GM21723 (cell line): ENCODE measurements at regions not wholly inside any gene's neighbourhood (a gene's known extent, or its start where the extent isn't known, plus 50 kb on each side); places are given as distances from the start of the nearest gene placed in this dataset.

Experiments
- ATAC-seq: cut with Tn5 transposase; IDR thresholded peaks from one replicate; pipeline ENCODE4 v1.9.1; 2021; ENCODE audit warnings: mild to moderate bottlenecking, moderate library complexity; ENCODE audit not compliant: unreplicated experiment

DNA sequence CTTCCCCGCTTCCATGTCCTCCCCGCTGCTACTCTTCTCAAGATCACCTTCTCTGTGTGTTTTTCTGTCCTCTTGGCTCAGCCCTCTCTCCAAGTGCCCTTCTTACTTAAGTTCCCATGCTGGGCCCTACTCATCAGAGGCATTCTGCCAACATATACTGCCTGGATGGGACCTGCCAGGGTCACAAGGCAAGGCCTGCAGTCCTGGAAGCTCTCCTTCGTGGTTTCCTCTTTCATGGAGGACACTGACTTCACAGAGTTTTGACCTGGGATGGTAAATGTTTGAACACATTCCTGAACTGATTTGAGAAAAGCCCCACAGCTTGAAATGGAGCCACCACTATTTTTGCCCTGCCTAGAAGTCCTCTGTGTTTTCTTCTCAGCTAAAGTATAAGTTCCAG is 140.9 kb downstream of the TMEM30B start:
- ATAC-seq = no peak

DNA sequence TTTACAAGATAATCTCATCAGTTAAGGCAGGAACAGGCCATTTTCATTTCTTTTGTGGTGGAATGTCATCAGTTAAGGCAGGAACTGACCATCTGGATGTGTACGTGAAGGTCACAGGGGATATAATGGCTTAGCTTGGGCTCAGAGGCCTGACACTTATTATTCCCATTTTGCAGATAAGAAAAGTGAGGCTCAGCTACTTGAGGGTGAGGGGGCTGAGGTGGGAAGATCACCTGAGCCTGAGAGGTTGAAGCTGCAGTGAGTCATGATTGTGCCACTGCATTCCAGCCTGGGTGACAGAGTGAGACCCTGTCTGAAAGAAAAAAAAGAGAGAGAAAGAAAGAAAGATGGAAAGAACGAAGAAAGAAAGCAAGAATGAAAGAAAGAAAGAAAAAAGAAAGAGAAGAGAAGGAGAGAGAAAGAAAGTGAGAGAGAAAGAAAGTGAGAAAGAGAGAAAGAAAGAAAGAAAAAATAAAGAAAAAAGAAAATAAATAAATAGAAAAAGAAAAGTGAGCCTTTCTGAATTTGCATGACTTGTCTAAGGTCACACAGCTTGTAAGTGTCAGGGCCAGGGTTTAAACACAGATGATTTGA is 142.0 kb downstream of the TMEM30B start:
- ATAC-seq = no peak

GRCh38 chr14:61132894-61133293 is 148.2 kb downstream of the TMEM30B start:
- no peak for ATAC-seq

GRCh38 chr14:61132336-61132735 is 148.8 kb downstream of the TMEM30B start:
- no peak for ATAC-seq

DNA sequence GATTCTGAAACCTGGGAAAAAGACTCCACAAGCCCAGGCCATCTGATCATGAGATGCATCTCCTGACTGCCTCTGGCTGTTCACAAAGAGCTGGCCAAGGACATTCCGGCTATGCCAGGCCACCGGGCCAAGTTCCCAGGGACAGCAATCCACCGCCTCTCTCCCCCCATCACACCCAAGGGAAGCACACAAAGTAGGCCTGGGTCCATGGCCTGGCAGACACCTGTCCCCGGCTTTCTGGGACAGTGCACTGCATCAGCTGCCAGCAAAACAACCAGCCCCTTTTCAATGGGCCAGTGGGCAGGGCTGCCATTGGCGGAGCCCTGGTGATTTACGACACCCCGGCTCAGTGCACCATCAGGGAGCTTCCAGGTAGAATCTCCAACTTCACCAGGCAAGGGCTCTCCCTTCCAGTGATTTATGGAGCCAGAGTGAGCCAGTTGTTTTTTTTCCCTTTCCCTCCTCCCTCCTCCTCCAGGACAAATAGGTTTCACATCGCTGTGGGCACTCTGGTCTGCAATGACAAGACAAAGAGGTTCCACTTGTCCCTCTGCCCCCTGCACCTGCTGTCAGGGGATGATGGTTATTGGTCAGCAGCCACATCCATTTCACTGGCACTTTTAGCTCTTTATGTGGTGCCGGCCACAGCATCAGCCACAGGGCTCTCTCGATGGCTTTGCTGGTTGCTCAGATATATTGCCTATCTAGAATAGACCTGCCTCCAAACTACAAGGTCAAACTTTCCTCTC is 149.6 kb downstream of the SLC38A6 start:
- no peak for ATAC-seq

DNA sequence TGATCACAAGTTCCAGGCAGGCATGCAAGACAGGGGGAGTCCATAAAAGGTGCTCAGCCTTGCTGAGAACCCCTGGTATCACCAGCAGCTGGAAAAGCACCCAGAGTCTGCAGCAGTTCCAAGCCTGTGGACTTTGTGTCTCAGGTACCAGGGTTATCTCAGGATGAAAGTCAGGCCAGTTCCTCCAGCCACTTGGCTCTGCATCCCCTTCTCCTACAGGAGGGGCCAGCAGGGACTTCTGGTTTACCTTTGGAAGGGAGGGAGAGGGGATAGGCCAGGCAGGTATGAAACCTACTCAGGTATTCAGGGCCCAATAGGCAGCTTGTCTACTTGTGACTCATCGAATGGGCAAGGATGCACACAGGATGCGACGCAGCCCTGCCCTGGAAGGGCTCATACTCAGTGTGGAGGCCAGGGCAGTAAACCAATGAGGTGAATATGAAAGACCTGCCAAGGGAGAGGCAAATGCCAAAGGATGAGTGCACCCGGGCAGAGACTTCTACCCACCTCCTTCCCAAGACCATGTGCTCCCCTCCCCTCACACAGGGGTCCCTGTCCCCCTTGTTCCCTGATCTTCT is 148.2 kb downstream of the SLC38A6 start:
- ATAC-seq = no peak

DNA sequence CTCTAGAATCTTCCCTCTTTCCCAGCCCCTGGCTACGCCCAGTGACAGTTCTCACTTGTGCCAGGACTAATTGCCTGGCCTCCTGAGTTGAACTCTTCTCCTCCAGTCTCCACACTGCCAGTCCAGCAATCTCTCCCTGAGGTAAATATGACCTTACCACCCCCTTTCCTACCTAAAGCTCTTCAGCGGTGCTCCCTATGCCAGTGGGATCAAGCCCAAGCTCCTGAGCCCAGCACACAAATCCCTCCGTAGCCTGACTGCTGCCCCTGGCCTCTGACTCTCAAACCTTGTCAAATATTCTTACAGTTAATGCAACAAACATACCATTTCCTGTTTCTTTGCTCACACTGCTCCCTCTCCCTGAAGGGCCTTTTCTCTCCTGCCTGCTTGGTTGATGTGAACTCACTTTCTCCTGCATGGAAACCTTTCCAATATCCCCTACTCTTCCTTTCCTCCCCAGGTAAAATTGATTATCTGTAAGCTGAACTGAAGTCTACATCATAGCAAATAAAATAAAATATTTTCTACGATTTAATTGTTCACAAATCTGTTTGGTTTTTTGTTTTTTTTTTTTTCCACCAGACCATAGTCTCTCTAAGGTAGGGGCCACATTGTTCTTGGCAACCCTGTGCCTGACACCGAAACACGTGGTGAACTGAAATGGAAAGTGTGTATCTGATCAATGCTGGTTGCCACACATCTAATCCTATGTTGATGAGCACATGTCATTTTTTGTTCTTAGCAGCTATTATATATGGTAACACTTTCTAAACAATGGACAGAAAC is 147.5 kb downstream of the SLC38A6 start:
- no peak for ATAC-seq

- no peak for ATAC-seq
These were observed 145.8 kb downstream of the SLC38A6 start for GRCh38 chr14:61126603-61127498.

DNA sequence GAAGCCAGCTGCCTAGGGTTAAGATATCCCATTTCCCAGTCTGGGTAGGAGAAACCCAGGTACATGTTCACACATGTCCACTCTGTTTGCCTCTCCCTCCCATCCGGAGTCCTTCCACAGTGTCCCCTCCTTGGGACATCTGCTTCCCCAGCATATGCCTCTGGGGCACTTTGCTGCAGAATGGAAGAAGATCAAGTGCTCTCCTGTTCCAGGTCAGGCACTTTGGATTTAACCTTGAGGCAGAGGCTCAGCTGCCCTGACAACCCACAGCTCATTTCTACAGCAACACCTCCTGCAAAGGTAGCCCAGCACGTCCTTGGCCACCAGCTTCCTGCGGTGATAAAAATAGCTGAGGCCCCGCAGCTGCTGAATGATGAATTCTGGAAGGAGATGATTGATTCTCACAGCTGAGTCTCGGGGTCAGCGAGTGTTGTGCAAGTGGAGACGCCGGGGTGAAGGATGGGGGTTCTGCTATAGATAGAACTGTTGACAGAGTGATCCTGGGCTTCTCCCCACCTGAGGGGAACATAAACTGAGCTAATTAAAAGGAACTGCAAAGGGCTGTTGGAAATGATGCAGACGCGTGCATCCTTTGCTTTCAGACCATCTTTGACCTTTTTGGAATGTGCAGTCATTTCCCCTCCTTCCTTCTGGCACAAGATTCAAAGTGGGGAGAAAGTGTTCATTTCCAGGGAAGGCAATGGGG is 145.0 kb downstream of the SLC38A6 start:
- no peak for ATAC-seq

- no peak for ATAC-seq
These were observed 144.2 kb downstream of the SLC38A6 start for GRCh38 chr14:61125041-61125866.

GRCh38 chr14:61122862-61123261 is 141.8 kb downstream of the SLC38A6 start:
- no peak for ATAC-seq

DNA sequence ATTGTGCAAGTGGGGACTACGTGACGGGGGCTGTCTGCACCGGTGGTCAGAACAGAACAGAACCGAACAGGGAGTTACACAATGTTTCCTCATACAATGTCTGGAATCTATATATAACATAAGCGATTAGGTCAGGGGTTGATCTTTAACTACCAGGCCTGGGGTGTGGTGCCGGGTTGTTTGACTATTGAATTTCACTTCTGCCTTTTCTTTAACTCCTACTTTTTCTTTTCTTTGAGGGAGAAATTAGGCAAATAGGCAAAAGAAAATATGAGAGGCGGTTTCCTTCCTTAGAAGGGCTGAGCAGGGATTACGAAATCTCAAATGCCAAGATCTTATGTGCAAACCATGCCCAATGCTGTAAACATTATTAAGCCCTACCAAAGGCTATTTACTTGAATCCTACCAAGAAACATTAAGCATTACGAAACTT is 140.3 kb downstream of the SLC38A6 start:
- no peak for ATAC-seq

- ATAC-seq = no peak
These were observed 139.5 kb downstream of the SLC38A6 start for GRCh38 chr14:61120576-61120975.

- no peak for ATAC-seq
These were observed 138.0 kb downstream of the SLC38A6 start for GRCh38 chr14:61119006-61119405.

DNA sequence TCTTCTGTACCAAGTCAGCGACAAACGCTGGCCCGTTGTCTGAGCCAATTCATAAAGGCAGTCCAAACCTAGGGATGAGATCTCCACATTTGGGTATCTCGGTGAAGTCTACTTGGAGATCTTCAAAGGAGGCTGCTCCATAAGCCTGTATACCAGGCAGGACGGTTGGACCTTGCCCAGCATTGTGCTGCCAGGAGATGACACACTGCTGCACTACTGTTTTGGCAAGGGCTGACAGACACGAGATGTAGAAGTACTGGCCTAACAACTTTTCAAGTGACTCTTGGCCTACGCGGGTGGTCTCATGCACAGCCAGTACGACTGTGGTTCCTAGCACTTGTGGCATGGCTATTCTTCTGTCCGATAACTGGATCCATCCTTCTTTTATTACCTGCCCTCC is 135.3 kb downstream of the SLC38A6 start:
- ATAC-seq = no peak

DNA sequence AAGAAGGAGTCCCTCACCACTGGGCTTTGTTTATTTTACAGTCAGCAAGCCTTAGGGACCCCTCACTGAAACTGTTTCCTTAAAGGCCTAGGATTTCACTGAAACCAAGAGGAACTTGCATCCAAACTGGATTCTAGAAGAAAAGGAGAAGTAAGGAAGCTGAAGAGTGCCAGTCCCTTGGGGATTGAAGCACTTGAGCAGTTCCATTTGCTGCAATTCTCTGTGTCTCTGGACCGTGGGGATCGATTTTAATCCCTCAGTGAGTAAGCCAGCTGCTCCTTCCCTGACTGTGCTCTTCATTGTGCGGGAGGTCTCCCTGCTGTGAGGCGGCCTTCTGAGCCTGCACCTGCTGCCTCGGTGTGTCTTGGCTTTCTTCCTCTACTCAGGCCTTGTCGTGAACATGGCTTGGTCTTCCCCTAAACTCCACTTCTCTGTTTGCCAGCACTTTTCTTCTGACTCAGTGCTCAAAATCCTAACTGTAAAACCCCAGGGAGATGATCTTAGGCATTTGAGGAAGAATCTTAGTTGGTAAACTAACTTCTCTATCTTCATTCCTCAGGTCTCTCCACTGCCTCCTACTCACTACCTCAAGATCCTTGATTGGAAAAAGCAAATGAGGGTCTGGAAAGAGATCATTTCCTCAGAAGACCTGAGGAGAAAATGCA is 132.6 kb downstream of the SLC38A6 start:
- ATAC-seq = no peak

DNA sequence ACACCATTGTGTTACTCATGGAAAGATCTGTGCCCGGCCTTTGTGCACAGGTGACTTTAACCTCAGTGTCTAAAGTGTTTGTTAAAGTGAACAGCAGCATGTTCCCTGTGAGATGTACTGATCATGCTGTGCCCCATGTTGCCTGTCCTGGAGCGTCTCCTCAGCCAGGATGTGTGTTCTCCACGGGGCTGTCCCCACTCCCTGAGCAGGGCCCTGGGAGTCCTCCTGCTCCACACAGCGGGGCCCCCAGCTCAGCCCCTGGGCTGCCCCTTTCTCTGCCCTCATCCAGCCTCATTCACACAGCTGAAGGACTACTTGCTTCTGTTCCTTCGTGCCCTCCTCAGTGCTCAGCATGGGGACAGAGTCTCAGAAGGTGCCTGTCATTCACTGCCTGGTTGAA is 131.5 kb downstream of the SLC38A6 start:
- no peak for ATAC-seq

GRCh38 chr14:61111731-61112130 is 130.7 kb downstream of the SLC38A6 start:
- ATAC-seq = no peak
